Prostate gland (tissue), 2 donors: ENCODE measurements at regions not wholly inside any gene's neighbourhood (a gene's known extent, or its start where the extent isn't known, plus 50 kb on each side); places are given as distances from the start of the nearest gene placed in this dataset.

Experiments
- POLR2A ChIP-seq: fragments of 450-650 bp; IDR thresholded peaks from one replicate; pipeline ENCODE4 v1.6.1; 2016; ENCODE audit warnings: antibody characterized with exemption, mild to moderate bottlenecking
- POLR2AphosphoS5 ChIP-seq: sonication (generic); formaldehyde crosslinking; IDR thresholded peaks from one replicate; pipeline ENCODE4 v1.6.1; 2017; ENCODE audit warnings: antibody characterized with exemption
- TF ChIP-seq, protein P1 (sequence below), 4 experiments: fragments of 200-600 bp in 2 of 4; fragments of 450-650 bp in 2 of 4; sonication (generic) in 2 of 4; IDR thresholded peaks; 1 replicate in 3 of 4; 2 replicates in 1 of 4; pipeline ENCODE4 v1.5.1; 2016 to 2019; ENCODE audit warnings: antibody characterized with exemption in 4 of 4, mild to moderate bottlenecking in 2 of 4, moderate library complexity in 2 of 4

GRCh38 chr10:117925369-117925768 is 121.4 kb downstream of the RAB11FIP2 start:
- no peak for TF ChIP-seq POLR2A
- TF ChIP-seq, protein P1, sequence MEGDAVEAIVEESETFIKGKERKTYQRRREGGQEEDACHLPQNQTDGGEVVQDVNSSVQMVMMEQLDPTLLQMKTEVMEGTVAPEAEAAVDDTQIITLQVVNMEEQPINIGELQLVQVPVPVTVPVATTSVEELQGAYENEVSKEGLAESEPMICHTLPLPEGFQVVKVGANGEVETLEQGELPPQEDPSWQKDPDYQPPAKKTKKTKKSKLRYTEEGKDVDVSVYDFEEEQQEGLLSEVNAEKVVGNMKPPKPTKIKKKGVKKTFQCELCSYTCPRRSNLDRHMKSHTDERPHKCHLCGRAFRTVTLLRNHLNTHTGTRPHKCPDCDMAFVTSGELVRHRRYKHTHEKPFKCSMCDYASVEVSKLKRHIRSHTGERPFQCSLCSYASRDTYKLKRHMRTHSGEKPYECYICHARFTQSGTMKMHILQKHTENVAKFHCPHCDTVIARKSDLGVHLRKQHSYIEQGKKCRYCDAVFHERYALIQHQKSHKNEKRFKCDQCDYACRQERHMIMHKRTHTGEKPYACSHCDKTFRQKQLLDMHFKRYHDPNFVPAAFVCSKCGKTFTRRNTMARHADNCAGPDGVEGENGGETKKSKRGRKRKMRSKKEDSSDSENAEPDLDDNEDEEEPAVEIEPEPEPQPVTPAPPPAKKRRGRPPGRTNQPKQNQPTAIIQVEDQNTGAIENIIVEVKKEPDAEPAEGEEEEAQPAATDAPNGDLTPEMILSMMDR (IDR thresholded peaks at IDR 0.05), result no peak
- TF ChIP-seq POLR2AphosphoS5, result no peak
